Lung (tissue), 11 donors: ENCODE measurements at regions not wholly inside any gene's neighbourhood (a gene's known extent, or its start where the extent isn't known, plus 50 kb on each side); places are given as distances from the start of the nearest gene placed in this dataset.

Experiments
- ATAC-seq: fragments of 200-7000 bp; cut with Tn5 transposase; one replicate; pipeline ENCODE4 v1.9.1; 2020; ENCODE audit warnings: moderate number of reproducible peaks; ENCODE audit not compliant: insufficient read depth, low FRiP score
- DNase-seq, 3 donors: peaks; one replicate each; pipeline ENCODE4 v3.0.0-alpha.2; 2013 to 2017
- H3K27ac ChIP-seq, 2 donors: one replicate each; pipeline ENCODE4 v1.5.1; 2013; ENCODE audit warnings: mild to moderate bottlenecking in 2 of 2, moderate library complexity in 2 of 2, control low read depth in 1 of 2, inconsistent platforms in 1 of 2, low read depth in 1 of 2, low read length in 1 of 2
- H3K27me3 ChIP-seq, 3 donors: one replicate each; pipeline ENCODE4 v1.5.1; 2013; ENCODE audit warnings: low read length in 2 of 3; ENCODE audit not compliant: control insufficient read depth in 3 of 3, insufficient read depth in 3 of 3
- H3K36me3 ChIP-seq, 4 donors: one replicate each; pipeline ENCODE4 v1.5.1; 2013; ENCODE audit warnings: low read length in 4 of 4, mild to moderate bottlenecking in 1 of 4, moderate library complexity in 1 of 4; ENCODE audit not compliant: control insufficient read depth in 4 of 4, insufficient read depth in 4 of 4
- H3K4me1 ChIP-seq, 5 donors: one replicate each; pipeline ENCODE4 v1.5.1; 2013; ENCODE audit warnings: low read length in 5 of 5, mild to moderate bottlenecking in 2 of 5, moderate library complexity in 1 of 5; ENCODE audit not compliant: control insufficient read depth in 5 of 5, insufficient read depth in 5 of 5
- H3K4me3 ChIP-seq: one replicate; pipeline ENCODE4 v1.5.1; 2013; ENCODE audit warnings: mild to moderate bottlenecking, control low read depth, moderate library complexity
- H3K9ac ChIP-seq, 2 donors: one replicate each; pipeline ENCODE4 v1.5.1; 2013; ENCODE audit warnings: low read length in 2 of 2, control low read depth in 1 of 2; ENCODE audit not compliant: insufficient read depth in 1 of 2
- H3K9me3 ChIP-seq, 4 donors: one replicate each; pipeline ENCODE4 v1.5.1; 2013; ENCODE audit warnings: low read length in 3 of 4, mild to moderate bottlenecking in 1 of 4, moderate library complexity in 1 of 4; ENCODE audit not compliant: control insufficient read depth in 4 of 4, insufficient read depth in 3 of 4
- CTCF ChIP-seq: IDR thresholded peaks from 2 replicates; pipeline ENCODE4 v1.5.1; 2012; ENCODE audit warnings: mild to moderate bottlenecking; ENCODE audit errors: control extremely low read depth, extremely low read depth
- WGBS, 2 donors: extraction: QIAGEN DNeasy Blood & Tissue Kit; methylation state at CpG; one replicate each; pipeline ENCODE4 v1.1.7; 2013; 5-methylcytosine and 5-hydroxymethylcytosine counted together
- donor health status: control.
- donor health status: control.
- donor health status: Bipolar disorder and iron deficiency.
- donor health status: healthy.
- donor health status: DM: yes; HTN: yes; CAD: no.

- Histone ChIP-seq H3K27ac (no peak overlapping the region), H3K27me3 (no peaks in the 10 kb centered on the region), H3K4me3 (no peak overlapping the region), H3K9me3 (peaks cover 0 to 4% (median 1%) of the 10 kb centered on the region in 4 donors), H3K4me1 (peaks cover 0 to 10% (median 0%) of the 10 kb centered on the region in 5 donors), H3K36me3 (no peaks in the 10 kb centered on the region), H3K9ac (no peak overlapping the region)
- no peak for ATAC-seq
- DNase-seq = no peak
- no peak for TF ChIP-seq CTCF
Observed at GRCh38 chr4:148854203-148854602, 412.0 kb upstream of the NR3C2 start.

GRCh38 chr4:148852092-148852699 is 410.0 kb upstream of the NR3C2 start:
- Histone ChIP-seq H3K4me1 (peaks cover 0 to 6% (median 0%) of the 10 kb centered on the region in 5 donors), H3K36me3 (no peaks in the 10 kb centered on the region), H3K9ac (no peak overlapping the region), H3K9me3 (peaks cover 0 to 4% (median 1%) of the 10 kb centered on the region in 4 donors), H3K4me3 (no peak overlapping the region), H3K27me3 (no peaks in the 10 kb centered on the region), H3K27ac (no peak overlapping the region)
- DNase-seq = no peak
- ATAC-seq = no peak
- no peak for TF ChIP-seq CTCF
- 49 to 59% methylated on average over 3 of the region's 3 CpGs for WGBS, 2 donors

GRCh38 chr4:148850257-148850995 is 408.2 kb upstream of the NR3C2 start:
- peaks cover 0 to 4% (median 0%) of the 10 kb centered on the region in 4 donors for H3K9me3 ChIP-seq
- no peaks in the 10 kb centered on the region for H3K27me3 ChIP-seq
- 56 to 73% methylated on average over 2 of the region's 2 CpGs for WGBS, 2 donors
- no peak for TF ChIP-seq CTCF
- no peak overlapping the region for H3K27ac ChIP-seq
- DNase-seq (no peak), ATAC-seq (no peak)
- H3K9ac ChIP-seq = no peak overlapping the region
- no peaks in the 10 kb centered on the region for H3K36me3 ChIP-seq
- H3K4me3 ChIP-seq = no peak overlapping the region
- peaks cover 0 to 5% (median 0%) of the 10 kb centered on the region in 5 donors for H3K4me1 ChIP-seq
